IMR-90 (cell line): ENCODE measurements at regions not wholly inside any gene's neighbourhood (a gene's known extent, or its start where the extent isn't known, plus 50 kb on each side); places are given as distances from the start of the nearest gene placed in this dataset.

Source experiments
- CEBPB ChIP-seq: IDR thresholded peaks from 2 replicates; pipeline ENCODE4 v1.6.1; 2012; ENCODE audit warnings: low read depth, low read length, improper control_type of control experiment
- MXI1 ChIP-seq: IDR thresholded peaks from 2 replicates; pipeline ENCODE4 v1.6.1; 2012; ENCODE audit warnings: low read depth, mild to moderate bottlenecking, low read length, moderate library complexity, borderline replicate concordance
- POLR2A ChIP-seq: IDR thresholded peaks from 2 replicates; pipeline ENCODE4 v1.6.1; 2012; ENCODE audit warnings: mild to moderate bottlenecking, low read depth, low read length
- RFX5 ChIP-seq: IDR thresholded peaks from 2 replicates; pipeline ENCODE4 v1.8.0; 2012; ENCODE audit warnings: low read depth, mild to moderate bottlenecking, low read length, moderate library complexity
- TF ChIP-seq, protein P1 (sequence below): conservative IDR thresholded peaks from 2 replicates; pipeline ENCODE4 v1.5.1; 2012; ENCODE audit warnings: mild to moderate bottlenecking, low read depth, low read length, improper control_type of control experiment

DNA sequence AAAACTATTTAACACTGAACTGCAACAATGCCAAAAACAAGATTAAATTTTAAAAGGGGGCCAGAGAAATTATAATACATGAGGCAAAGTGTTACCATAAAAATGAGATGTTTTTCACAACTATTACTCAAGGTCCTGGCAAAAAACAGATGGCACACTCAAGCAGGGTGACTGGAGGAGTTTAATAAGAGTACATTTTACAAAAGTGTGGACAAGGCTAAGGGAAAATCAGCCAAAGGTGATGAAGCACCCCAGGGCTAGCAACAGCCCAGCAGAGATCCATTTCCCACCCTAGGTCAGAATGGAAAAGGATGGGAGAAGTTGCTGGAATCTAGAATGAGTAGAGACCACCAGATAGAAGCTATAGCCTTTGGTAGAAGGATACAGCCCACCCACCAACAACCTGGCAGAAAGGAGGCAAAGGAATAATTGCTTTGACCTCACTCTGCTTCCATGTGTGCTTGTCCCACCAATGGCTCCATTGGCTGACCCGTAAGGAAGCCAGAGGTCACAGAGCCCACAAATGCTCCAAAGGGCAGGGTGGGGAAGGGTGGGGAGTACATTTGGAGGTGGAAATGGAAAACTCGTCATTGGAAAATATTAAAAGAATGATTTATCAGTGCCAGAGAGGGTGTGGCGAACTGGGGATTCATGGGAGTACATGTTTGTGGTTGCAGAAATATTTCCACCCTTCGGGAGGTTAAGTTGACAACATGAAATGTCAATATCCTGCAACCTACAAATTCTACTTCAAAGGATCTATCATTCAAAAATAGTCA lies 161.0 kb upstream of the UBE2E2 start:
- TF ChIP-seq, protein P1, sequence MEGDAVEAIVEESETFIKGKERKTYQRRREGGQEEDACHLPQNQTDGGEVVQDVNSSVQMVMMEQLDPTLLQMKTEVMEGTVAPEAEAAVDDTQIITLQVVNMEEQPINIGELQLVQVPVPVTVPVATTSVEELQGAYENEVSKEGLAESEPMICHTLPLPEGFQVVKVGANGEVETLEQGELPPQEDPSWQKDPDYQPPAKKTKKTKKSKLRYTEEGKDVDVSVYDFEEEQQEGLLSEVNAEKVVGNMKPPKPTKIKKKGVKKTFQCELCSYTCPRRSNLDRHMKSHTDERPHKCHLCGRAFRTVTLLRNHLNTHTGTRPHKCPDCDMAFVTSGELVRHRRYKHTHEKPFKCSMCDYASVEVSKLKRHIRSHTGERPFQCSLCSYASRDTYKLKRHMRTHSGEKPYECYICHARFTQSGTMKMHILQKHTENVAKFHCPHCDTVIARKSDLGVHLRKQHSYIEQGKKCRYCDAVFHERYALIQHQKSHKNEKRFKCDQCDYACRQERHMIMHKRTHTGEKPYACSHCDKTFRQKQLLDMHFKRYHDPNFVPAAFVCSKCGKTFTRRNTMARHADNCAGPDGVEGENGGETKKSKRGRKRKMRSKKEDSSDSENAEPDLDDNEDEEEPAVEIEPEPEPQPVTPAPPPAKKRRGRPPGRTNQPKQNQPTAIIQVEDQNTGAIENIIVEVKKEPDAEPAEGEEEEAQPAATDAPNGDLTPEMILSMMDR: no peak
- TF ChIP-seq CEBPB (no peak), POLR2A (no peak), RFX5 (no peak), MXI1 (no peak)
